MM.1S (cell line): ENCODE measurements at regions not wholly inside any gene's neighbourhood (a gene's known extent, or its start where the extent isn't known, plus 50 kb on each side); places are given as distances from the start of the nearest gene placed in this dataset.

Experiments
- DNase-seq: peaks from one replicate; pipeline ENCODE4 v3.0.0-alpha.2; 2015
- H2AFZ ChIP-seq: fragments of 300-600 bp; sonication (generic); 2 replicates; pipeline ENCODE4 v1.6.0; 2016; ENCODE audit warnings: antibody characterized with exemption, low read length
- H3F3A ChIP-seq: fragments of 300-600 bp; sonication (generic); 2 replicates; pipeline ENCODE4 v1.6.1; 2016; ENCODE audit warnings: mild to moderate bottlenecking, antibody characterized with exemption, low read length, moderate library complexity, mixed read lengths; ENCODE audit not compliant: insufficient read depth
- H3K27ac ChIP-seq: fragments of 300-600 bp; sonication (generic); 2 replicates; pipeline ENCODE4 v1.5.1; 2016; ENCODE audit warnings: mild to moderate bottlenecking, low read length
- H3K27me3 ChIP-seq: fragments of 300-600 bp; sonication (generic); replicated peaks from 2 replicates; pipeline ENCODE4 v1.6.0; 2016; ENCODE audit warnings: low read length; ENCODE audit not compliant: insufficient read depth
- H3K36me3 ChIP-seq: fragments of 300-600 bp; sonication (generic); replicated peaks from 2 replicates; pipeline ENCODE4 v1.6.1; 2016; ENCODE audit warnings: mild to moderate bottlenecking, low read length, mixed read lengths; ENCODE audit not compliant: insufficient read depth
- H3K4me1 ChIP-seq: fragments of 300-600 bp; sonication (generic); 2 replicates; pipeline ENCODE4 v1.6.1; 2016; ENCODE audit warnings: low read length, mixed read lengths
- H3K4me2 ChIP-seq: fragments of 300-600 bp; sonication (generic); 2 replicates; pipeline ENCODE4 v1.6.0; 2016; ENCODE audit warnings: low read depth, low read length
- H3K4me3 ChIP-seq: fragments of 300-600 bp; sonication (generic); 2 replicates; pipeline ENCODE4 v1.5.1; 2016; ENCODE audit warnings: low read length, mixed read lengths
- H3K79me2 ChIP-seq: fragments of 300-600 bp; sonication (generic); 2 replicates; pipeline ENCODE4 v1.6.1; 2016; ENCODE audit warnings: mixed run types, low read length, mixed read lengths
- H3K9ac ChIP-seq: fragments of 300-600 bp; sonication (generic); 2 replicates; pipeline ENCODE4 v1.6.1; 2016; ENCODE audit warnings: low read length, mixed read lengths
- H3K9me2 ChIP-seq: fragments of 300-600 bp; sonication (generic); replicated peaks from 2 replicates; pipeline ENCODE4 v1.6.1; 2016; ENCODE audit warnings: mild to moderate bottlenecking, low read length, mixed read lengths; ENCODE audit not compliant: insufficient read depth
- H3K9me3 ChIP-seq: fragments of 300-600 bp; sonication (generic); replicated peaks from 2 replicates; pipeline ENCODE4 v1.6.1; 2016; ENCODE audit warnings: mild to moderate bottlenecking, low read length, mixed read lengths; ENCODE audit not compliant: insufficient read depth
- H4K20me1 ChIP-seq: fragments of 300-600 bp; sonication (generic); 2 replicates; pipeline ENCODE4 v1.6.1; 2016; ENCODE audit warnings: mild to moderate bottlenecking, low read length, moderate library complexity, mixed read lengths; ENCODE audit not compliant: insufficient read depth
- CTCF ChIP-seq: fragments of 300-600 bp; sonication (generic); IDR thresholded peaks from 2 replicates; pipeline ENCODE4 v1.5.1; 2016; ENCODE audit warnings: antibody characterized with exemption, low read length, mixed read lengths
- EZH2 ChIP-seq: fragments of 300-600 bp; sonication (generic); optimal IDR thresholded peaks from 2 replicates; pipeline ENCODE3; 2017; ENCODE audit warnings: low read depth, mild to moderate bottlenecking, antibody characterized with exemption, low read length, mixed read lengths
- EZH2phosphoT487 ChIP-seq: fragments of 300-600 bp; sonication (generic); IDR thresholded peaks from 2 replicates; pipeline ENCODE4 v1.6.1; 2018; ENCODE audit warnings: antibody characterized with exemption, low read length

- Histone ChIP-seq H3K9me2 (no peaks in the 10 kb centered on the region), H3F3A (no peaks in the 10 kb centered on the region), H3K27me3 (no peaks in the 10 kb centered on the region), H3K4me1 (no peaks in the 10 kb centered on the region), H3K27ac (no peak overlapping the region), H3K9ac (no peak overlapping the region), H2AFZ (no peak overlapping the region), H3K4me2 (no peak overlapping the region), H4K20me1 (no peaks in the 10 kb centered on the region), H3K4me3 (no peak overlapping the region), H3K9me3 (no peaks in the 10 kb centered on the region), H3K36me3 (no peaks in the 10 kb centered on the region), H3K79me2 (no peaks in the 10 kb centered on the region)
- no peak for DNase-seq
- no peak for TF ChIP-seq EZH2
- TF ChIP-seq CTCF, result no peak
- no peak for TF ChIP-seq EZH2phosphoT487
Observed at GRCh38 chr18:7319161-7319560, 88.3 kb downstream of the LRRC30 start.

- no peaks in the 10 kb centered on the region for H3K79me2 ChIP-seq
- no peaks in the 10 kb centered on the region for H3K36me3 ChIP-seq
- no peak overlapping the region for H3K4me3 ChIP-seq
- no peaks in the 10 kb centered on the region for H3K9me2 ChIP-seq
- no peak overlapping the region for H3K9ac ChIP-seq
- H4K20me1 ChIP-seq, result no peaks in the 10 kb centered on the region
- TF ChIP-seq EZH2, result no peak
- no peak for TF ChIP-seq EZH2phosphoT487
- no peak for TF ChIP-seq CTCF
- no peaks in the 10 kb centered on the region for H3K9me3 ChIP-seq
- H3K27me3 ChIP-seq, result no peaks in the 10 kb centered on the region
- H3K4me2 ChIP-seq, result no peak overlapping the region
- no peaks in the 10 kb centered on the region for H3K4me1 ChIP-seq
- DNase-seq, result no peak
- no peaks in the 10 kb centered on the region for H3F3A ChIP-seq
- H2AFZ ChIP-seq, result no peak overlapping the region
- no peak overlapping the region for H3K27ac ChIP-seq
Observed at GRCh38 chr18:7321831-7322230, 90.9 kb downstream of the LRRC30 start.

- Histone ChIP-seq H3K4me2 (no peak overlapping the region), H3K27ac (no peak overlapping the region), H3K27me3 (no peaks in the 10 kb centered on the region), H2AFZ (no peak overlapping the region), H3F3A (no peaks in the 10 kb centered on the region), H3K9me2 (no peaks in the 10 kb centered on the region), H4K20me1 (no peaks in the 10 kb centered on the region), H3K4me1 (no peaks in the 10 kb centered on the region), H3K79me2 (no peaks in the 10 kb centered on the region), H3K4me3 (no peak overlapping the region), H3K9ac (no peak overlapping the region), H3K9me3 (no peaks in the 10 kb centered on the region), H3K36me3 (no peaks in the 10 kb centered on the region)
- no peak for DNase-seq
- TF ChIP-seq EZH2phosphoT487, result no peak
- no peak for TF ChIP-seq CTCF
- no peak for TF ChIP-seq EZH2
Observed at GRCh38 chr18:7322817-7323485, 92.1 kb downstream of the LRRC30 start.
